Mesothelial cell of epicardium (in vitro differentiated cells): ENCODE measurements at regions not wholly inside any gene's neighbourhood (a gene's known extent, or its start where the extent isn't known, plus 50 kb on each side); places are given as distances from the start of the nearest gene placed in this dataset.

Experiments used
- DNase-seq, 2 experiments: peaks; one replicate each; pipeline ENCODE4 v3.0.0; 2021; ENCODE audit warnings: low spot score in 2 of 2; ENCODE audit not compliant: unreplicated experiment in 2 of 2
- H3K27ac Mint-ChIP-seq: 2 replicates; pipeline ENCODE4 v1.8.0; 2021; ENCODE audit warnings: mixed read lengths
- H3K27me3 Mint-ChIP-seq: 2 replicates; pipeline ENCODE4 v1.8.0; 2021; ENCODE audit warnings: low read depth, mixed read lengths
- H3K36me3 Mint-ChIP-seq: 2 replicates; pipeline ENCODE4 v1.8.0; 2021; ENCODE audit warnings: mixed read lengths
- H3K4me1 Mint-ChIP-seq: 2 replicates; pipeline ENCODE4 v1.8.0; 2021; ENCODE audit warnings: mixed read lengths
- H3K4me3 Mint-ChIP-seq: 2 replicates; pipeline ENCODE4 v1.8.0; 2021; ENCODE audit warnings: mild to moderate bottlenecking, moderate library complexity, mixed read lengths
- H3K9me3 Mint-ChIP-seq: 2 replicates; pipeline ENCODE4 v1.8.0; 2021; ENCODE audit warnings: mixed read lengths
- CTCF ChIP-seq: fragments of 200-600 bp; sonication (generic); IDR thresholded peaks from one replicate; pipeline ENCODE4 v1.5.0; 2021; ENCODE audit warnings: antibody characterized with exemption; ENCODE audit not compliant: unreplicated experiment

- TF ChIP-seq CTCF, result no peak
- Mint-ChIP-seq H3K27ac (no peak overlapping the region), H3K4me1 (peaks cover 3% of the 10 kb centered on the region), H3K27me3 (no peaks in the 10 kb centered on the region), H3K9me3 (no peaks in the 10 kb centered on the region), H3K4me3 (no peak overlapping the region), H3K36me3 (no peaks in the 10 kb centered on the region)
- no peak for DNase-seq
Measured at GRCh38 chr15:38652998-38653397, 88.4 kb upstream of the RASGRP1 start.

- Mint-ChIP-seq H3K4me3 (no peak overlapping the region), H3K27ac (no peak overlapping the region), H3K4me1 (no peaks in the 10 kb centered on the region), H3K27me3 (peaks cover 3% of the 10 kb centered on the region), H3K9me3 (no peaks in the 10 kb centered on the region), H3K36me3 (no peaks in the 10 kb centered on the region)
- no peak for TF ChIP-seq CTCF
- DNase-seq, result no peak
Measured at GRCh38 chr15:38658431-38658830, 93.8 kb upstream of the RASGRP1 start.

GRCh38 chr15:38660738-38661137, 96.1 kb upstream of the RASGRP1 start:
- no peak overlapping the region for H3K27ac Mint-ChIP-seq

GRCh38 chr15:38662033-38662802, 97.6 kb upstream of the RASGRP1 start:
- Mint-ChIP-seq H3K9me3 (no peaks in the 10 kb centered on the region), H3K4me1 (peaks cover under 1% of the 10 kb centered on the region), H3K4me3 (no peak overlapping the region), H3K27ac (no peak overlapping the region), H3K36me3 (no peaks in the 10 kb centered on the region), H3K27me3 (peaks cover 21% of the 10 kb centered on the region)
- TF ChIP-seq CTCF, result no peak
- DNase-seq, result no peak

More at GRCh38 chr15:38660738-38661137, 96.1 kb upstream of the RASGRP1 start:
- DNase-seq, result no peak
- H3K4me1 Mint-ChIP-seq, result no peaks in the 10 kb centered on the region
- no peak for TF ChIP-seq CTCF
- peaks cover 13% of the 10 kb centered on the region for H3K27me3 Mint-ChIP-seq
- no peak overlapping the region for H3K4me3 Mint-ChIP-seq
- no peaks in the 10 kb centered on the region for H3K9me3 Mint-ChIP-seq
- no peaks in the 10 kb centered on the region for H3K36me3 Mint-ChIP-seq

- Mint-ChIP-seq H3K4me1 (peaks cover 5% of the 10 kb centered on the region), H3K27ac (no peak overlapping the region), H3K4me3 (no peak overlapping the region), H3K36me3 (no peaks in the 10 kb centered on the region), H3K27me3 (peaks cover 21% of the 10 kb centered on the region), H3K9me3 (no peaks in the 10 kb centered on the region)
- TF ChIP-seq CTCF, result no peak
- DNase-seq, result no peak
Measured at GRCh38 chr15:38662805-38663204, 98.2 kb upstream of the RASGRP1 start.
